ENCODE measurements at regions not wholly inside any gene's neighbourhood (a gene's known extent, or its start where the extent isn't known, plus 50 kb on each side); places are given as distances from the start of the nearest gene placed in this dataset.

- no peak for DNase-seq
These were observed 133.0 kb upstream of the CELF4 start for GRCh38 chr18:37698508-37699040.

DNA sequence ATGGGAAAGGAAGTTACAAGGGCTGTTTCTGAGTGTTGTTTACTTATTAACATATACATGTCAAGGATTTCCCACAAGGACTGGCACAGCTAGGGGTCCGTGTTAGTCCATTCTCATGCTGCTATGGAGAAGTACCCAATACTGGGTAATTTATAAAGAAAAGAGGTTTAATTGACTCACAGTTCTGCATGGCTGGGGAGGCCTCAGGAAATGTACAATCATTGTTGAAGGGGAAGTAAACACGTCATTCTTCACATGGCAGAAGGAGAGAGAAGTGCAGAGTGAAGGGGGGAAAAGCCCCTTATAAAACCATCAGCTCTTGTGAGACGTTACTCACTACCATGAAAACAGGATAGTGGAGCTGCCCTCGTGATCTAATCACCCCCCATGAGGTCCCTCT is 128.9 kb upstream of the CELF4 start:
- no peak for DNase-seq

GRCh38 chr18:37691162-37691561 is 125.6 kb upstream of the CELF4 start:
- DNase-seq, result no peak

GRCh38 chr18:37689841-37690240 is 124.2 kb upstream of the CELF4 start:
- DNase-seq, result no peak

GRCh38 chr18:37684590-37684989 is 119.0 kb upstream of the CELF4 start:
- no peak for DNase-seq

DNA sequence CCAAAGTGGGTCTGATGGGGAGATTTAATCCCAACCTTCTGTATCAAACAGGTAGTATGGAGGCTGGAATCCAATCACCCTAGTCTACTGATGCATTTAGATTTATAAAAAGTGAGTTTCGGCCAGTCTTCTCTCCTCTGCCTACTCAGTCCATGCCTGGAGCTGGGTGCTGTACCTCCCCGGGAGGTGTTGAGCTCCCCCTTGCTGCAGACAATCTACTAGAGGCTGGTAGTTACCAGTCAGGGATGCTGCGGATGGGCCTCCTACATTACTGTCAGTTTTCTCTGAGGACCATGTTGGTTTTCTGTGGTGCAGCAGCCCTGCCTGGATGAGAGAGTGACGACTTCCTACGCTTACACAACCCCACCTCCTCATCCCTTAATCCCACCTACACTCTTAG is 118.6 kb upstream of the CELF4 start:
- no peak for DNase-seq

DNA sequence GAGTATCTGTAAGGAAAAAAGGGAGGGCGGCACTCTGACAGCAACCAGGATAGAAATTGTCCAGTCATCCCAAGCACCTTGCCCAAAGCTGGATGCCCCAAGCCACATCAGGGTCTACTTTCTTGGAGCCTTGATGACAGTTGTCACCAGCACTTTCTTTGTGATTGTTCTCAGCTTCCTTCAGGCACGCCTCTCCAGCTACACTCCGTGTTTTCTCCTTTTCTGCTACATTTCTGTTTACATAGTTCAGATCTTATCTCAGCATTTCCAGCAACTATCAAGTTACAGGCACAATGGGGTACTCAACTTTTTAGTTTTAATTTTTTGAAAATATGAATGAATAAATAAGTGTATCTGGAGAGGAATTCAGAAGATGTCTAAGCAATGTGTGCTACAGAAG is 115.3 kb upstream of the CELF4 start:
- DNase-seq, result no peak

- no peak for DNase-seq
These were observed 110.7 kb upstream of the CELF4 start for GRCh38 chr18:37676276-37676675.

DNA sequence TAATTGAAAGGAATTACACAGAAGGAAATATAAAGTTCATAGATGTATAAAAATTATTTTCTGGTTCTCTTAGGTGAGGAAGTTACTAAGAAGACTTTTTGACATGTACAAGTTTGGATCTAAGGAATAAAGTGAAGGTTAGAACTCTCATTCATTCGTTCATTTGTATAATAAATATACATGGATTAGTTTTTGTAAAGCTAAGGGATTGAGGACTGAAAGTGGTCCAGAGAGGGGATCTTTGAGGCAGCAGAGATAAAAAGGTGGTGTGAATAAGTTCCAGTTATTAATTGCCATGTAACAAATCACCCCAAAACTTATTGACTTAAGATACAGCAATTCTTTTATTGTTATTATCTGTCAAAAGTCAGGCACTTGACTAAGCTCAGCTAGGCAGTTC is 110.1 kb upstream of the CELF4 start:
- no peak for DNase-seq

- DNase-seq, result no peak
These were observed 109.0 kb upstream of the CELF4 start for GRCh38 chr18:37674570-37674969.

DNA sequence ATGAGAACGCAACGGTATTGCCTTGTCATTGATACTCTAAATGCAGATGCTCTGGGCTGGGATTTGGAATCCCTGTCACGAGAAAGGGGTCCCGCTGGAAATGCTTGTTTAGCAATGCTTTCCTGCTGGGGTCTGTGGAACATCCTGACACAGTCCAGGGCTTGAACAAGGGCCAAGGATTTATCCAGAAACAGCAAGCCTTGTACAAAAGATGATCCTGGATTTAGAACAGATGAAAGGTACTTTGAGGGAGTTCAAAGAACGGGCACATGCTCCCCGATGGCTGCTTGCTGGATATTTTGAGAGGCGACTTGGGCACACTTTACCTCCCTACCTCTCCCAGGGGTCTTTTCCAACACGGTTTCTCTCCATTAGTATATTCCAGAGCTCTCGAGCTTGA is 108.1 kb upstream of the CELF4 start:
- DNase-seq, result no peak

GRCh38 chr18:37672932-37673595 is 107.5 kb upstream of the CELF4 start:
- DNase-seq, result no peak

- DNase-seq, result no peak
These were observed 106.4 kb upstream of the CELF4 start for GRCh38 chr18:37672001-37672400.

GRCh38 chr18:37671530-37671929 is 105.9 kb upstream of the CELF4 start:
- DNase-seq, result no peak

- DNase-seq, result no peak
These were observed 105.5 kb upstream of the CELF4 start for GRCh38 chr18:37671119-37671518.

GRCh38 chr18:37669991-37670534 is 104.5 kb upstream of the CELF4 start:
- DNase-seq, result no peak

GRCh38 chr18:37668971-37669747 is 103.6 kb upstream of the CELF4 start:
- no peak for DNase-seq

GRCh38 chr18:37667836-37668235 is 102.2 kb upstream of the CELF4 start:
- DNase-seq, result no peak

- no peak for DNase-seq
These were observed 101.4 kb upstream of the CELF4 start for GRCh38 chr18:37666991-37667390.

GRCh38 chr18:37666451-37666850 is 100.9 kb upstream of the CELF4 start:
- DNase-seq, result no peak

DNA sequence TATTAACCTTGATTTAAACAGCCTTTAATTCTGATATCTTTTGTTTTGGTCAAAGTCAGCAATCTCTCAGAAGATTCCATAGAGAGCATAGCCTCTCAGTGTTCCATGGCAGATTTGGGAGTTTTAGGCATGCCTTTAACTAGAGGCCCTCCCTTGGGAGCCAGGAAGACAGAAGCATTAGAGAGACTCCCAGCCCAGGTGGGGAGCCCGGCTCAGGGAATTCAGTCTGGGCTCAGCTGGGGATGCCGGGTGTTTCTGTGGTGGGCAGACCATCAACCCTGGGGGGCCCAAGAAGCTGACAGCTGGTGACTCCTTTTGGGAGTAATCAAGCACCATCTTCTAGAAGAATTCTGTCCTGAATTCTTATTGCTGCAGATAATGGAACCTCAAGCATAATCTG is 99.7 kb upstream of the CELF4 start:
- peak; percentile 56 for DNase-seq

- DNase-seq, result no peak
These were observed 97.8 kb upstream of the CELF4 start for GRCh38 chr18:37663446-37663845.

- no peak for DNase-seq
These were observed 97.1 kb upstream of the CELF4 start for GRCh38 chr18:37662546-37663339.
